Naive thymus-derived CD4-positive, alpha-beta T cell (primary cell): ENCODE measurements at regions not wholly inside any gene's neighbourhood (a gene's known extent, or its start where the extent isn't known, plus 50 kb on each side); places are given as distances from the start of the nearest gene placed in this dataset.

Source experiments
- ATAC-seq: fragments of 150-1000 bp; cut with Tn5 transposase; 2 replicates; pipeline ENCODE4 v1.10.0; 2021; ENCODE audit warnings: mild to moderate bottlenecking, moderate library complexity
- CTCF ChIA-PET: fragments of 350-600 bp; sonication (Branson Sonifier 250); formaldehyde crosslinking; loops from one replicate; lab custom pipeline; 2021; ENCODE audit warnings: antibody characterized with exemption; lab: Charles Lee
- POLR2A ChIA-PET: fragments of 350-600 bp; sonication (Branson Sonifier 250); formaldehyde crosslinking; loops from one replicate; lab custom pipeline; 2021; ENCODE audit warnings: antibody characterized with exemption, inconsistent platforms; lab: Charles Lee
- DNase-seq, 9 donors: peaks; one replicate each; pipeline versions ENCODE4 v3.0.0 to v3.0.0-alpha.2; 2020 to 2022; ENCODE audit warnings: mixed read lengths in 1 of 9
- H3K27ac ChIP-seq: one replicate; pipeline ENCODE4 v1.7.0; 2013; ENCODE audit warnings: mild to moderate bottlenecking, low read depth, low read length, moderate library complexity
- H3K27me3 ChIP-seq, 2 donors: one replicate each; pipeline ENCODE4 v1.7.0; 2013; ENCODE audit warnings: low read length in 2 of 2, mild to moderate bottlenecking in 2 of 2, moderate library complexity in 2 of 2; ENCODE audit not compliant: control insufficient read depth in 2 of 2, insufficient read depth in 2 of 2
- H3K36me3 ChIP-seq, 3 experiments: 1 replicate in 2 of 3; 2 replicates in 1 of 3; pipeline ENCODE4 v1.7.0; 2013; ENCODE audit warnings: low read length in 3 of 3, mild to moderate bottlenecking in 3 of 3, moderate library complexity in 1 of 3; ENCODE audit not compliant: insufficient read depth in 3 of 3, control insufficient read depth in 2 of 3
- H3K4me1 ChIP-seq, 2 donors: one replicate each; pipeline ENCODE4 v1.7.0; 2013; ENCODE audit warnings: low read length in 2 of 2, mild to moderate bottlenecking in 2 of 2, moderate library complexity in 1 of 2; ENCODE audit not compliant: control insufficient read depth in 2 of 2, insufficient read depth in 2 of 2
- H3K4me3 ChIP-seq: 2 replicates; pipeline ENCODE4 v1.7.0; 2013; ENCODE audit warnings: mild to moderate bottlenecking, low read length
- H3K9me3 ChIP-seq, 3 experiments: 1 replicate in 2 of 3; 2 replicates in 1 of 3; pipeline ENCODE4 v1.7.0; 2013; ENCODE audit warnings: low read length in 3 of 3; ENCODE audit not compliant: control insufficient read depth in 2 of 3
- H3K27ac Mint-ChIP-seq, 9 donors: one replicate each; pipeline ENCODE4 v1.8.0; 2020 to 2022; ENCODE audit warnings: mixed read lengths in 9 of 9, mild to moderate bottlenecking in 8 of 9, moderate library complexity in 5 of 9, inconsistent platforms in 2 of 9
- H3K27me3 Mint-ChIP-seq, 5 donors: one replicate each; pipeline ENCODE4 v1.8.0; 2021 to 2022; ENCODE audit warnings: mixed read lengths in 5 of 5, mild to moderate bottlenecking in 1 of 5
- H3K36me3 Mint-ChIP-seq, 5 donors: one replicate each; pipeline ENCODE4 v1.8.0; 2020 to 2022; ENCODE audit warnings: mixed read lengths in 5 of 5, mild to moderate bottlenecking in 3 of 5, inconsistent platforms in 1 of 5
- H3K4me1 Mint-ChIP-seq, 7 donors: one replicate each; pipeline ENCODE4 v1.8.0; 2020 to 2022; ENCODE audit warnings: mixed read lengths in 7 of 7, mild to moderate bottlenecking in 3 of 7, inconsistent platforms in 1 of 7
- H3K4me3 Mint-ChIP-seq, 10 donors: one replicate each; pipeline ENCODE4 v1.8.0; 2020 to 2022; ENCODE audit warnings: mild to moderate bottlenecking in 10 of 10, mixed read lengths in 10 of 10, moderate library complexity in 6 of 10, inconsistent platforms in 2 of 10
- H3K9me3 Mint-ChIP-seq, 11 donors: one replicate each; pipeline ENCODE4 v1.8.0; 2020 to 2022; ENCODE audit warnings: mixed read lengths in 11 of 11, mild to moderate bottlenecking in 4 of 11, inconsistent platforms in 1 of 11, moderate library complexity in 1 of 11
- intact Hi-C, 2 donors: fragments of 100-400 bp; cut with micrococcal nuclease; formaldehyde crosslinking; loops; one replicate each; pipeline ENCODE4 v1.15.1; 2023

DNA sequence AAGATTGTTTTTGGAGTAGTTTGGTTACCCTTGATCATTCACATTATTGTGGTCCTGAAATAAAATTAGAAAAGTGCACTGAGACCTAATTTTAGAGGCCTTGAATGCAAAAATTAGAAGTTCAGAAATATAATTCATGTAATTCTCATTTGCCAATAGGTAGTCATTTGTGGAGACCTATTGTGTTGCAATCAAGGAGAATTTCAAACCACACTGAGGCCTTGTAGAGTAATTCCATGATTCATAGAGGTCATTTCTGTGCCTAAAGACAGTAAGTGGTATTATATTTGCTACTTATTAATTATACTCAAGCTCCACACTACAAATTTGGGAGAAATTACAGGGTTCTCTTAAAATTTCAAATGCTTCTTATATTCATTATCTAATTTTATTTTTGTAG, 946.8 kb upstream of the POT1 start:
- POLR2A ChIA-PET = no interaction called here

DNA sequence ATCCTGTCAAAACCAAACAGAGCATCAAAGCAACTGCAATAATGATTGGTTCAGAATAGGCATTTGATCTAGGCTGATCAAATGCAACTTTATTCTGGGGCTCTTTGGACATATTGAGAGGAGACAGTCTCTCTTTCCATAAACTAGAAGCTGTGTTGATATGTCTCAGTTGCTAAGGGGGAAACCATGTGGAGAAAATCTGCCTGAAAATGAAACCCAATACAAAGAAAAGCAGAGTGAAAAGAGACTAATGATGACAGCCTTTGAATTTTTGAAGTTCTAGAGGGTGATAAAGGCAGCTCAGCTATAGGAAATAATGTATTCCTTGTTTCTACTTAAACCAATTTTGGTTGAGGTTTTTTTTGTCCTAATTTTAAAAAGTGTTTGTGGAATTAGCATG, 941.8 kb upstream of the POT1 start:
- ATAC-seq = no peak
- CTCF ChIA-PET = no interaction called here
- Mint-ChIP-seq H3K36me3 (no peaks in the 10 kb centered on the region), H3K4me1 (no peaks in the 10 kb centered on the region), H3K27me3 (no peaks in the 10 kb centered on the region), H3K9me3 (peaks cover 0 to 31% (median 3%) of the 10 kb centered on the region in 11 donors), H3K27ac (no peak overlapping the region), H3K4me3 (no peak overlapping the region)
- no peak overlapping the region for H3K27ac ChIP-seq
- intact Hi-C loops = no loop called here
- no peaks in the 10 kb centered on the region for H3K9me3 ChIP-seq
- H3K4me1 ChIP-seq = no peaks in the 10 kb centered on the region
- no peaks in the 10 kb centered on the region for H3K36me3 ChIP-seq
- no peak overlapping the region for H3K4me3 ChIP-seq
- POLR2A ChIA-PET = no interaction called here
- no peak for DNase-seq
- H3K27me3 ChIP-seq = no peaks in the 10 kb centered on the region

More for the DNA sequence above, 946.8 kb upstream of the POT1 start:
- Mint-ChIP-seq H3K9me3 (peaks cover 0 to 4% (median 3%) of the 10 kb centered on the region in 11 donors), H3K27ac (no peak overlapping the region), H3K4me3 (no peak overlapping the region), H3K36me3 (no peaks in the 10 kb centered on the region), H3K27me3 (no peaks in the 10 kb centered on the region), H3K4me1 (no peaks in the 10 kb centered on the region)
- ATAC-seq (no peak), DNase-seq (no peak)
- Histone ChIP-seq H3K4me1 (no peaks in the 10 kb centered on the region), H3K27ac (no peak overlapping the region), H3K36me3 (no peaks in the 10 kb centered on the region), H3K4me3 (no peak overlapping the region), H3K9me3 (no peaks in the 10 kb centered on the region), H3K27me3 (no peaks in the 10 kb centered on the region)
- intact Hi-C loops = no loop called here
- CTCF ChIA-PET = no interaction called here

DNA sequence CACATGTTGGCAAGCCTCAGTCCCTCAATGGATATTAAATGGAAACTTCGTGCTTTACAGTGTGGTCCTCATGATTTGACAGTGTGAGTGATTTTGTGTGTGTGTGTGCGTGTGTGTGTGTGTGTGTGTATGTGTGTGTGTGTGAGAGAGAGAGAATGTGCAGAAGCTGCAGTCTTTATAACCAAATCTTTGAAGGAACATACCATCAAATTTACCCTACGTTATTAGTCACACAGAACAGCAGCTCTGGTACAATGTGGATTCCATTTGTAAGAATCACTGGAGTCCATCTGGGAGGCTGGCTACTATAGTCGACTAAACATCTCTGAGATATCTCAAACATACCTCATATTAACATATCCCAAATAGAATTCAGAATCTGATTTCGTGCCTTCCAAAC, 928.0 kb upstream of the POT1 start:
- POLR2A ChIA-PET = no interaction called here
- H3K27ac ChIP-seq = no peak overlapping the region
- H3K4me1 Mint-ChIP-seq = no peaks in the 10 kb centered on the region
- H3K27ac Mint-ChIP-seq = no peak overlapping the region
- H3K27me3 Mint-ChIP-seq = no peaks in the 10 kb centered on the region
- H3K4me3 ChIP-seq = no peak overlapping the region
- no peaks in the 10 kb centered on the region for H3K36me3 Mint-ChIP-seq
- no peak overlapping the region for H3K4me3 Mint-ChIP-seq
- ATAC-seq (no peak), DNase-seq (no peak)
- CTCF ChIA-PET = no interaction called here
- peaks cover 0 to 27% (median 6%) of the 10 kb centered on the region in 11 donors for H3K9me3 Mint-ChIP-seq
- intact Hi-C loops = no loop called here
- H3K4me1 ChIP-seq = no peaks in the 10 kb centered on the region
- H3K27me3 ChIP-seq = no peaks in the 10 kb centered on the region
- no peaks in the 10 kb centered on the region for H3K36me3 ChIP-seq
- H3K9me3 ChIP-seq = no peaks in the 10 kb centered on the region

DNA sequence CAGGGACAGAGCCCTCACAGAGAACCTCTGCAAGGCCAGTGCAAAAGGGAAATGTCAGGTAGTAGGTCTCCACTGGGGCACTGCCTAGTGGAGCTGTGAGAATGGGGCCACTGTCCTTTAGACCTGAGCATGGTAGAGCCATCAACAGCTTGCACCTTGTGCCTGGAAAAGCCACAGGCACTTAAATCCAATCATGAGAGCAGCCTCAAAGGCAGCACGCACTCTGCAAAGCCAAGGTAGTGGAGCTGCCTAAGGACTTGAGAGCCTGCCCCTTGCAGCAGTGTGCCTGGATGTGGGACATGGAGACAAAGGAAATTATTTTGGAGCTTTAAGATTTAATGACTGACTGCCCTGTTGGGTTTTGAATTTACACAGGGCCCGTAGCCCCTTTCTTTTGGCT, 918.5 kb upstream of the POT1 start:
- Mint-ChIP-seq H3K27ac (no peak overlapping the region), H3K4me1 (no peaks in the 10 kb centered on the region), H3K4me3 (no peak overlapping the region), H3K27me3 (no peaks in the 10 kb centered on the region), H3K9me3 (peaks cover 9 to 30% (median 16%) of the 10 kb centered on the region in 11 donors), H3K36me3 (no peaks in the 10 kb centered on the region)
- no peaks in the 10 kb centered on the region for H3K27me3 ChIP-seq
- no peaks in the 10 kb centered on the region for H3K4me1 ChIP-seq
- POLR2A ChIA-PET = no interaction called here
- CTCF ChIA-PET = no interaction called here
- no peak overlapping the region for H3K4me3 ChIP-seq
- DNase-seq = no peak
- intact Hi-C loops = no loop called here
- no peak overlapping the region for H3K27ac ChIP-seq
- ATAC-seq = no peak
- H3K9me3 ChIP-seq = no peaks in the 10 kb centered on the region
- no peaks in the 10 kb centered on the region for H3K36me3 ChIP-seq

DNA sequence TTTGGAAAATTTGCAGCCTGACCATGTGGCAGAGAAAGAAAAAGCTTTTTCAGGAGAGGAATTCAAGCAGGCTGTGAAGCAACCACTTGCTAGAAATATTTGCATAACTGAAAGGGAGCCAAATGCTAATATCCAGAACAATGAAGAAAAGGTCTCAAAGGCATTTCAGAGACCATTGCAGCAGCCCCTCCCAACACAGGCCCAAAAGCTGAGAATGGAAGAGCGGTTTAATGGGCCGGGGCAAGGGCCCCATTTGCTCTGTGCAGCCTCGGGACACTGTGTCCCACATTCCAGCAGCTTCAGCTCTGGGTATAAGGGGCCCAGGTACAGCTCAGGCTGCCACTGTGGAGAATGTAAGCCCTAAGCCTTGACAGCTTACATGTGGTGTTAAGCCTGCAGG, 918.1 kb upstream of the POT1 start:
- Mint-ChIP-seq H3K9me3 (peaks cover 9 to 30% (median 16%) of the 10 kb centered on the region in 11 donors), H3K4me1 (no peaks in the 10 kb centered on the region), H3K4me3 (no peak overlapping the region), H3K27me3 (no peaks in the 10 kb centered on the region), H3K36me3 (no peaks in the 10 kb centered on the region), H3K27ac (no peak overlapping the region)
- H3K9me3 ChIP-seq = no peaks in the 10 kb centered on the region
- H3K4me1 ChIP-seq = no peaks in the 10 kb centered on the region
- CTCF ChIA-PET = no interaction called here
- no peak for ATAC-seq
- H3K36me3 ChIP-seq = no peaks in the 10 kb centered on the region
- POLR2A ChIA-PET = no interaction called here
- no peak for DNase-seq
- H3K4me3 ChIP-seq = no peak overlapping the region
- intact Hi-C loops = no loop called here
- no peak overlapping the region for H3K27ac ChIP-seq
- no peaks in the 10 kb centered on the region for H3K27me3 ChIP-seq

GRCh38 chr7:125847055-125847454, 917.4 kb upstream of the POT1 start:
- Histone ChIP-seq H3K9me3 (no peaks in the 10 kb centered on the region), H3K27me3 (no peaks in the 10 kb centered on the region), H3K4me1 (no peaks in the 10 kb centered on the region), H3K36me3 (no peaks in the 10 kb centered on the region), H3K4me3 (no peak overlapping the region), H3K27ac (no peak overlapping the region)
- Mint-ChIP-seq H3K27me3 (no peaks in the 10 kb centered on the region), H3K4me3 (no peak overlapping the region), H3K36me3 (no peaks in the 10 kb centered on the region), H3K4me1 (no peaks in the 10 kb centered on the region), H3K9me3 (peaks cover 6 to 30% (median 12%) of the 10 kb centered on the region in 11 donors), H3K27ac (no peak overlapping the region)
- POLR2A ChIA-PET = no interaction called here
- no peak for ATAC-seq
- CTCF ChIA-PET = no interaction called here
- DNase-seq = no peak
- intact Hi-C loops = no loop called here

GRCh38 chr7:125845686-125846085, 916.1 kb upstream of the POT1 start:
- Histone ChIP-seq H3K27me3 (no peaks in the 10 kb centered on the region), H3K27ac (no peak overlapping the region), H3K36me3 (no peaks in the 10 kb centered on the region), H3K9me3 (no peaks in the 10 kb centered on the region), H3K4me3 (no peak overlapping the region), H3K4me1 (no peaks in the 10 kb centered on the region)
- POLR2A ChIA-PET = no interaction called here
- CTCF ChIA-PET = no interaction called here
- Mint-ChIP-seq H3K4me1 (no peaks in the 10 kb centered on the region), H3K27ac (no peak overlapping the region), H3K9me3 (peaks cover 2 to 25% (median 11%) of the 10 kb centered on the region in 11 donors), H3K36me3 (no peaks in the 10 kb centered on the region), H3K27me3 (no peaks in the 10 kb centered on the region), H3K4me3 (no peak overlapping the region)
- no peak for DNase-seq
- ATAC-seq = no peak
- intact Hi-C loops = no loop called here
